ENCODE measurements at regions not wholly inside any gene's neighbourhood (a gene's known extent, or its start where the extent isn't known, plus 50 kb on each side); places are given as distances from the start of the nearest gene placed in this dataset.
A peak's percentile ranks its signal among the peaks of the same experiment; 100 is the strongest.

DNA sequence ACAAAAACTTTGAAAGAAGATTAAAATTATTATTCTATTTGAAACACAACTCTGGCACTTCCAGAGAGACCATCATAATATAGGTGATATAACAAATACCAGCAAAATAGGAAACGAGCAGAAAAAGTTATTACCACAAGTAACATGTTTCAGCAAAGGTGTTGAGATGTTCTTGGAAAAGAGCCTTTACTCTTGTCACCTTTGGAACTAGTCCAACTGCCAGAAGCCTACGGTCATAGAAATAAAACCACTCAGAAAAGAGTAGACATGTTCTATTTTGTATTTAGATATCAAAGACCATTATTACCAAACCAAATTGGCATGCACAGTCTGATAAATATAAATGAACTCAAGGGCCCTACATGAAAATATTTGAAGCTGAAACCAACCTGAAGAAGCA, 145.0 kb upstream of the DMAC1 start:
- TF ChIP-seq, protein P1, sequence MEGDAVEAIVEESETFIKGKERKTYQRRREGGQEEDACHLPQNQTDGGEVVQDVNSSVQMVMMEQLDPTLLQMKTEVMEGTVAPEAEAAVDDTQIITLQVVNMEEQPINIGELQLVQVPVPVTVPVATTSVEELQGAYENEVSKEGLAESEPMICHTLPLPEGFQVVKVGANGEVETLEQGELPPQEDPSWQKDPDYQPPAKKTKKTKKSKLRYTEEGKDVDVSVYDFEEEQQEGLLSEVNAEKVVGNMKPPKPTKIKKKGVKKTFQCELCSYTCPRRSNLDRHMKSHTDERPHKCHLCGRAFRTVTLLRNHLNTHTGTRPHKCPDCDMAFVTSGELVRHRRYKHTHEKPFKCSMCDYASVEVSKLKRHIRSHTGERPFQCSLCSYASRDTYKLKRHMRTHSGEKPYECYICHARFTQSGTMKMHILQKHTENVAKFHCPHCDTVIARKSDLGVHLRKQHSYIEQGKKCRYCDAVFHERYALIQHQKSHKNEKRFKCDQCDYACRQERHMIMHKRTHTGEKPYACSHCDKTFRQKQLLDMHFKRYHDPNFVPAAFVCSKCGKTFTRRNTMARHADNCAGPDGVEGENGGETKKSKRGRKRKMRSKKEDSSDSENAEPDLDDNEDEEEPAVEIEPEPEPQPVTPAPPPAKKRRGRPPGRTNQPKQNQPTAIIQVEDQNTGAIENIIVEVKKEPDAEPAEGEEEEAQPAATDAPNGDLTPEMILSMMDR (IDR thresholded peaks at IDR 0.05), result no peak
- no peaks in the 10 kb centered on the region for H3K27me3 ChIP-seq (ENCODE audit: control insufficient read depth, insufficient read depth, low read length)
- DNase-seq (no peak), ATAC-seq (no peak)
- WGBS (ENCODE audit: insufficient coverage), result 40% methylated on average over 1 of the region's 2 CpGs
- H3K4me1 ChIP-seq (ENCODE audit: control insufficient read depth, insufficient read depth, low read length), result no peaks in the 10 kb centered on the region
- H3K27ac ChIP-seq (ENCODE audit: low read length), result no peak overlapping the region
- peaks cover 6% of the 10 kb centered on the region for H3K9me3 ChIP-seq (ENCODE audit: control insufficient read depth, insufficient read depth, low read length)
- peak overlapping the region; percentile 21 to 31 for H3K27ac Mint-ChIP-seq
- H3K4me3 Mint-ChIP-seq, result no peak overlapping the region
- H3K27me3 Mint-ChIP-seq (ENCODE audit: low read depth in 2 of 2), result peaks cover 0 to 2% of the 10 kb centered on the region in 2 donors
- peaks cover 8 to 17% of the 10 kb centered on the region in 2 donors for H3K4me1 Mint-ChIP-seq
- intact Hi-C loops (cut with micrococcal nuclease), result no loop called here
- peaks cover 0 to 3% of the 10 kb centered on the region in 2 donors for H3K9me3 Mint-ChIP-seq
- no peak overlapping the region for H3K4me3 ChIP-seq (ENCODE audit: low read length)
- H3K36me3 Mint-ChIP-seq, result no peaks in the 10 kb centered on the region
- H3K36me3 ChIP-seq (ENCODE audit: control insufficient read depth, insufficient read depth, low read length), result no peaks in the 10 kb centered on the region

DNA sequence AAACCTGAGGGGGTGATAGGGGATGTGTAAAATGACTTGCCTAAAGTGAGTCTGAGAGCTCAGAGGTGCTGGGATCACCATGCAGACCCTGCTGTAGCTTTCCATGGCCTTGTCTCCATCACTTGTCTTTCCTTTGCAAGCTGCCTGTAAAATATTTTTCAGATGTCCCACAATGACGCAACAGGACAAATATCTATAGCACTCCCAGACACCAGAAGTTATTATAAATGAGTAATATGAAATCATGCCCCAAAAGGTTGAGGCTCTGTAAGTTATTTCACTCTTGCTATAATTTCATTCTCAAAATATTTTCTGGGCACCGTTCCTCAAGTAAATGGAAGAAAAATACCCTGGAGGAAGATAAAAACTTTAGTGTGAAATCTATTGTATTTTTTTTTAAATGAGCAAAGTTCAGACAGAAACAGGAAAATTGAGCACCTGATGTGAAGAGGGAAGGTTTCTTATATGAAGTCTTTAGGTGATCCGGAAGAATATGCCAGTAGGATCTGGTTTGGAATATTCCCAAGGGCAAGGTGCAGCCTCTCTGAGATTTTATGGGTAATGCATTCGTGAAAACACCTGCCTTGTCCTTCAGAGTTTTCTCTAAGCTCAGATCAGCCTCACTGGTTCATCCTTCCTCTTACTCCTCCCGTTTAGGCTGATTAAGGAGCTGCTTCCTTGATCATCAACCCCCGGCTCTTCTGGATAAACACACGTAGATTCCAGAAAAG, 138.3 kb upstream of the DMAC1 start:
- Histone ChIP-seq H3K27me3 (ENCODE audit: control insufficient read depth, insufficient read depth, low read length) (no peaks in the 10 kb centered on the region), H3K27ac (ENCODE audit: low read length) (no peak overlapping the region), H3K4me3 (ENCODE audit: low read length) (no peak overlapping the region), H3K4me1 (ENCODE audit: control insufficient read depth, insufficient read depth, low read length) (peaks cover 21% of the 10 kb centered on the region), H3K36me3 (ENCODE audit: control insufficient read depth, insufficient read depth, low read length) (no peaks in the 10 kb centered on the region), H3K9me3 (ENCODE audit: control insufficient read depth, insufficient read depth, low read length) (peaks cover 6% of the 10 kb centered on the region)
- intact Hi-C loops (cut with micrococcal nuclease), result no loop called here
- no peak overlapping the region for H3K4me3 Mint-ChIP-seq
- TF ChIP-seq, protein P1 (IDR thresholded peaks at IDR 0.05), result no peak
- 93% methylated on average over 5 of the region's 7 CpGs for WGBS (ENCODE audit: insufficient coverage)
- peaks cover 0 to 3% of the 10 kb centered on the region in 2 donors for H3K9me3 Mint-ChIP-seq
- H3K4me1 Mint-ChIP-seq, result peaks cover 16 to 17% of the 10 kb centered on the region in 2 donors
- H3K27me3 Mint-ChIP-seq (ENCODE audit: low read depth in 2 of 2), result peaks cover 0 to 2% of the 10 kb centered on the region in 2 donors
- ATAC-seq (no peak), DNase-seq (no peak)
- H3K36me3 Mint-ChIP-seq, result no peaks in the 10 kb centered on the region
- H3K27ac Mint-ChIP-seq, result no peak overlapping the region

DNA sequence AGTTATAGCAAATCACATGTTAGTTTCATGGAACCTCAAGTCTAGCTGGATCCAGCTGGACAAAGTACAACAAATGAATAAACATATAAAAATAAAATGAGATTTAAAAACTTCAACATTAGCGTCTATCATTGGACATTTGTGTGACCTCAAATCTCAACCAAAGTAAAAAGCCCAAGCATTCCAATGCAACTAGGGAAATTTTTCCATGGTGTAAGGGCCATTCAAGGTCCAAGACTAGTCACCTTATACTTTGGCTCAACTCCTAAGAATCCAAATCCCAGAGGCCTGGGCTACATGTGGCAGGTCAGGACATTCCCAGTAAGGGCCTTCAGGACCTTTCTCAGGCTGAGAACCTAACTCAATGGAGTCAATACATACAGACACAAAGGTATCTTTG, 137.4 kb upstream of the DMAC1 start:
- Mint-ChIP-seq H3K4me1 (peaks cover 16 to 17% of the 10 kb centered on the region in 2 donors), H3K36me3 (no peaks in the 10 kb centered on the region), H3K4me3 (no peak overlapping the region), H3K27ac (no peak overlapping the region), H3K27me3 (ENCODE audit: low read depth in 2 of 2) (peaks cover 0 to 2% of the 10 kb centered on the region in 2 donors), H3K9me3 (peaks cover 0 to 3% of the 10 kb centered on the region in 2 donors)
- whole genome bisulfite sequencing (ENCODE audit: insufficient coverage), result 100% methylated on average over 1 of the region's 1 CpG
- DNase-seq (no peak), ATAC-seq (no peak)
- intact Hi-C loops (cut with micrococcal nuclease), result no loop called here
- H3K9me3 ChIP-seq (ENCODE audit: control insufficient read depth, insufficient read depth, low read length), result peaks cover 6% of the 10 kb centered on the region
- TF ChIP-seq, protein P1 (IDR thresholded peaks at IDR 0.05), result no peak
- H3K27me3 ChIP-seq (ENCODE audit: control insufficient read depth, insufficient read depth, low read length), result no peaks in the 10 kb centered on the region
- no peak overlapping the region for H3K27ac ChIP-seq (ENCODE audit: low read length)
- H3K36me3 ChIP-seq (ENCODE audit: control insufficient read depth, insufficient read depth, low read length), result no peaks in the 10 kb centered on the region
- H3K4me1 ChIP-seq (ENCODE audit: control insufficient read depth, insufficient read depth, low read length), result peaks cover 21% of the 10 kb centered on the region
- no peak overlapping the region for H3K4me3 ChIP-seq (ENCODE audit: low read length)

DNA sequence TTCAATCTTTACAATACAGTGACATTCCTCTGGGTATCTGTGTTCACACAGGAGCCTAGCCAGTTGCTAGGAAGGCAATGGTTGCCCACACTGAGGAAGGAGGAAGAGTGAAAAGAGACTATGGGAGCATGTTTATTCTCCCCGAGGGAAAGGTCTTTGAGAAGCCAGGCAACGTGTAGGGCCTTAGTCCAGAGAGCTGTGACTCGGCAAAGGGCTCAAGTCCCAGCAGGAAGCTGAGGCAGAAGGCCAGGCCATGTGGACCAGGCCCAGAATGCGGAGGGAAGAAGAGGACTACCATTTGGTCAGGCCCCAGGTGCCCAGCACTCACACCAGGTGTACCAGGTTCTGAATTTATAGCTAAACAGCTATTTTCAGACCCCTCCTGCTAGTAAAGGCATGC, 136.6 kb upstream of the DMAC1 start:
- Histone ChIP-seq H3K4me1 (ENCODE audit: control insufficient read depth, insufficient read depth, low read length) (peaks cover 21% of the 10 kb centered on the region), H3K9me3 (ENCODE audit: control insufficient read depth, insufficient read depth, low read length) (peaks cover 6% of the 10 kb centered on the region), H3K27me3 (ENCODE audit: control insufficient read depth, insufficient read depth, low read length) (no peaks in the 10 kb centered on the region), H3K36me3 (ENCODE audit: control insufficient read depth, insufficient read depth, low read length) (no peaks in the 10 kb centered on the region), H3K4me3 (ENCODE audit: low read length) (no peak overlapping the region), H3K27ac (ENCODE audit: low read length) (peak overlapping the region; percentile 80)
- Mint-ChIP-seq H3K27ac (peak overlapping the region; percentile 95), H3K36me3 (no peaks in the 10 kb centered on the region), H3K9me3 (peaks cover 0 to 3% of the 10 kb centered on the region in 2 donors), H3K4me1 (peaks cover 16 to 17% of the 10 kb centered on the region in 2 donors), H3K4me3 (peak overlapping the region; percentile 88), H3K27me3 (ENCODE audit: low read depth in 2 of 2) (peaks cover 0 to 2% of the 10 kb centered on the region in 2 donors)
- intact Hi-C loops (cut with micrococcal nuclease), result no loop called here
- TF ChIP-seq, protein P1 (IDR thresholded peaks at IDR 0.05), result no peak
- ATAC-seq, result peak in 1 of 3 donors; percentile 34
- WGBS (ENCODE audit: insufficient coverage), result 67% methylated on average over 4 of the region's 4 CpGs
- DNase-seq, result peak in 1 of 2 donors; percentile 15
